ENCODE measurements at regions not wholly inside any gene's neighbourhood (a gene's known extent, or its start where the extent isn't known, plus 50 kb on each side); places are given as distances from the start of the nearest gene placed in this dataset.

- no peak for DNase-seq (ENCODE audit: low read depth)
- H3K4me3 ChIP-seq (ENCODE audit: low read depth, low read length): no peak overlapping the region
- TF ChIP-seq CTCF (IDR thresholded peaks at IDR 0.05; ENCODE audit: insufficient read depth, low read length): no peak
Measured at GRCh38 chr5:30540150-30540549, 653.3 kb upstream of the CDH6 start.

GRCh38 chr5:30539004-30539634, 654.4 kb upstream of the CDH6 start:
- H3K4me3 ChIP-seq (ENCODE audit: low read depth, low read length): no peak overlapping the region
- no peak for TF ChIP-seq CTCF (IDR thresholded peaks at IDR 0.05; ENCODE audit: insufficient read depth, low read length)
- DNase-seq (ENCODE audit: low read depth): peak; percentile 65

- TF ChIP-seq CTCF (IDR thresholded peaks at IDR 0.05; ENCODE audit: insufficient read depth, low read length): no peak
- no peak for DNase-seq (ENCODE audit: low read depth)
- no peak overlapping the region for H3K4me3 ChIP-seq (ENCODE audit: low read depth, low read length)
Measured at GRCh38 chr5:30525353-30525752, 668.1 kb upstream of the CDH6 start.

- no peak for DNase-seq (ENCODE audit: low read depth)
- H3K4me3 ChIP-seq (ENCODE audit: low read depth, low read length): no peak overlapping the region
- TF ChIP-seq CTCF (IDR thresholded peaks at IDR 0.05; ENCODE audit: insufficient read depth, low read length): no peak
Measured at GRCh38 chr5:30524428-30524827, 669.1 kb upstream of the CDH6 start.

- H3K4me3 ChIP-seq (ENCODE audit: low read depth, low read length): no peak overlapping the region
- DNase-seq (ENCODE audit: low read depth): no peak
- no peak for TF ChIP-seq CTCF (IDR thresholded peaks at IDR 0.05; ENCODE audit: insufficient read depth, low read length)
Measured at GRCh38 chr5:30523061-30523460, 670.4 kb upstream of the CDH6 start.

- no peak for TF ChIP-seq CTCF (IDR thresholded peaks at IDR 0.05; ENCODE audit: insufficient read depth, low read length)
- DNase-seq (ENCODE audit: low read depth): peak; percentile 25
- no peak overlapping the region for H3K4me3 ChIP-seq (ENCODE audit: low read depth, low read length)
Measured at GRCh38 chr5:30505014-30505886, 688.2 kb upstream of the CDH6 start.
